ENCODE measurements at regions not wholly inside any gene's neighbourhood (a gene's known extent, or its start where the extent isn't known, plus 50 kb on each side); places are given as distances from the start of the nearest gene placed in this dataset.

DNA sequence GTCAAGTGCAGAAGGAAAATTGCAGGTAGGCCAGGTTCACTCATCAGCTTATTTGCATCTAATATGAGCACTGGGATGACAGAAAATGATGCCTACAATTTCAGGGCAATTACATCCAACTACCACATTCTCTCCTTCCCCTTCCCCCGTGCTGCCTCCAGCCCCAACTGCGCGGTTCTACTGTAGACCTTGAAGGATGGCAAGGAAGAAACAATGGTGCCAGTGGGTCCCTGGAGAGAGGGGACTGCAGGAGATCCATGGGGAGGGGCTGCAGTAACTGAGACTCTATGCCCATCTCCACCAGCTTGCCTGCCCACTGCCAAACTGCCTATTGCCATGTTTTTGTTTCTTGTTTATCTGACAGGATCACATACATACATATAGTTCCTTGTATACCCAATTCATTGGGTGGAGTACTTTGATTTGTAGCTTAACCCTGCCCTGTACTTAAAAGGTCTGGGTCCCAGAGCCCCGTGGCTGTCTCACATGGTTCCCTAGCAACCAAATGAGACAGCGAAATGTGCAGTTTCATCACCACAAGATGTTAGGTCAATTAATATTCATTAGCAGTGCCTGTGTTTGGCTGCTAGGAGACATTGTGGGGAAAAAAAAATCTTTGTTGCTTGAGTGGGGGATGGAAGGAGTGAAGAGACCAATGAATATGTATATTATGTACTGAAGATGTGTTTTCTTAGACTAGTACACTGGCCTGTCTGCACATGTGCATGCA, 253.5 kb upstream of the PLET1 start:
- no peak for TF ChIP-seq CTCF (conservative IDR thresholded peaks at IDR 0.05; ENCODE audit: control insufficient read depth, insufficient read depth, low read depth, low read length)
- no peak overlapping the region for H3K4me3 ChIP-seq (ENCODE audit: control insufficient read depth, low read depth, low read length)
- DNase-seq (ENCODE audit: low read depth) = no peak

- TF ChIP-seq CTCF (conservative IDR thresholded peaks at IDR 0.05; ENCODE audit: control insufficient read depth, insufficient read depth, low read depth, low read length) = no peak
- H3K4me3 ChIP-seq (ENCODE audit: control insufficient read depth, low read depth, low read length) = no peak overlapping the region
- no peak for DNase-seq (ENCODE audit: low read depth)
Measured at GRCh38 chr11:112516261-112516660, 255.6 kb upstream of the PLET1 start.

DNA sequence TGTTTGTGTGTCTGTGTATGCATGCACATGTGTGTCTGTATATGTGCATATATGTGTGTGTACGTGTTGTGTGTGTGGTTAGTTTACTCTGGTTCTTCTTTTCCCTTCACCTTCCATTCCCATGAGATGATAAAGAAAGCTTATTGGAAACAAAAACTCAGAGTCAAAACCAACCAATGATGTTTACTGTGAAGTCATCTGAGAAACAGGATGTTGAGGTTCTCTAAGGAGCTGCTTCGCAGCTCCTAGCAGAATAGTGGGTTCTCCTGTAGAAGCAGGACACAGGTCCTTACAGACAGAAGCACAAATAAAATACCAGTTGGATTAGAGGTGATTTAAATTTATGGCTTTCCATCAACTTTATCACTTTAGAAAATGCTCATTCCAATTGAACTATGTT, 256.1 kb upstream of the PLET1 start:
- no peak overlapping the region for H3K4me3 ChIP-seq (ENCODE audit: control insufficient read depth, low read depth, low read length)
- DNase-seq (ENCODE audit: low read depth) = no peak
- TF ChIP-seq CTCF (conservative IDR thresholded peaks at IDR 0.05; ENCODE audit: control insufficient read depth, insufficient read depth, low read depth, low read length) = no peak

GRCh38 chr11:112518371-112518770, 257.7 kb upstream of the PLET1 start:
- TF ChIP-seq CTCF (conservative IDR thresholded peaks at IDR 0.05; ENCODE audit: control insufficient read depth, insufficient read depth, low read depth, low read length) = no peak
- no peak for DNase-seq (ENCODE audit: low read depth)
- no peak overlapping the region for H3K4me3 ChIP-seq (ENCODE audit: control insufficient read depth, low read depth, low read length)

DNA sequence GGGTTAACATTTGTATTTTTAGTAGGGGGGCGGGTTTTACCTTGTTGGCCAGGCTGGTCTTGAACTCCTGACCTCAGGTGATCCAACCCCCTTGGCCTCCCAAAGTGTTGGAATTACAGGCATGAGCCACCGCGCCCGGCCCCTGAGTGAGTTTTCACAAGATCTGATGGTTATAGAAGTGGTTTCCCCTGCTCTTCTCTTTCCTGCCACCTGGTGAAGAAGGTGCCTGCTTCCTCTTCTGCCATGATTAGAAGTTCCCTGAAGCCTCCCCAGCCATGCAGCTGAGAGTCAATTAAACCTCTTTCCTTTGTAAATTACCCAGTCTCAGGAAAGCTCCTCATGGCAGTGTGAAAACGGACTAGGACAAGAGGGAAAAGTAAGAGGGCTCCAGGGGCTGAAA, 259.1 kb upstream of the PLET1 start:
- no peak for TF ChIP-seq CTCF (conservative IDR thresholded peaks at IDR 0.05; ENCODE audit: control insufficient read depth, insufficient read depth, low read depth, low read length)
- H3K4me3 ChIP-seq (ENCODE audit: control insufficient read depth, low read depth, low read length) = no peak overlapping the region
- no peak for DNase-seq (ENCODE audit: low read depth)

GRCh38 chr11:112520354-112520753, 259.7 kb upstream of the PLET1 start:
- H3K4me3 ChIP-seq (ENCODE audit: control insufficient read depth, low read depth, low read length) = no peak overlapping the region
- DNase-seq (ENCODE audit: low read depth) = no peak
- TF ChIP-seq CTCF (conservative IDR thresholded peaks at IDR 0.05; ENCODE audit: control insufficient read depth, insufficient read depth, low read depth, low read length) = no peak

GRCh38 chr11:112522536-112522935, 261.9 kb upstream of the PLET1 start:
- no peak overlapping the region for H3K4me3 ChIP-seq (ENCODE audit: control insufficient read depth, low read depth, low read length)
- no peak for DNase-seq (ENCODE audit: low read depth)
- no peak for TF ChIP-seq CTCF (conservative IDR thresholded peaks at IDR 0.05; ENCODE audit: control insufficient read depth, insufficient read depth, low read depth, low read length)
